ENCODE measurements at regions not wholly inside any gene's neighbourhood (a gene's known extent, or its start where the extent isn't known, plus 50 kb on each side); places are given as distances from the start of the nearest gene placed in this dataset.
"Not testable (repeated sequence)": the region's sequence is repeated elsewhere in the genome, so short reads cannot be mapped to it uniquely, and the experiment has no call there.

- H3K27ac Mint-ChIP-seq; H3K9me3 Mint-ChIP-seq; H3K4me1 Mint-ChIP-seq (ENCODE audit: low read depth); H3K4me3 Mint-ChIP-seq; H3K27me3 Mint-ChIP-seq (ENCODE audit: low read depth); intact Hi-C loops (cut with micrococcal nuclease); DNase-seq; H3K36me3 Mint-ChIP-seq (ENCODE audit: low read depth): not testable (repeated sequence)
- CTCF ChIA-PET, result interaction anchor here (0.6 kb wide), 1 partner anchor 138 kb away, joined by 3 read pairs; no protein-coding TSS in a partner anchor
Observed at GRCh38 chr2:95671992-95672391, 80.2 kb downstream of the TRIM43 start.

GRCh38 chr2:95672500-95672899, 80.7 kb downstream of the TRIM43 start:
- H3K27ac Mint-ChIP-seq; H3K4me3 Mint-ChIP-seq; H3K27me3 Mint-ChIP-seq (ENCODE audit: low read depth); CTCF ChIA-PET; DNase-seq; H3K9me3 Mint-ChIP-seq; H3K36me3 Mint-ChIP-seq (ENCODE audit: low read depth); intact Hi-C loops (cut with micrococcal nuclease); H3K4me1 Mint-ChIP-seq (ENCODE audit: low read depth): not testable (repeated sequence)

- Mint-ChIP-seq H3K27ac (no peak overlapping the region), H3K27me3 (ENCODE audit: low read depth) (no peaks in the 10 kb centered on the region), H3K4me3 (no peak overlapping the region), H3K36me3 (ENCODE audit: low read depth) (no peaks in the 10 kb centered on the region), H3K9me3 (no peaks in the 10 kb centered on the region), H3K4me1 (ENCODE audit: low read depth) (peaks cover 3% of the 10 kb centered on the region)
- no peak for DNase-seq
- CTCF ChIA-PET, result no interaction called here
- intact Hi-C loops (cut with micrococcal nuclease), result no loop called here
Observed at GRCh38 chr2:95674186-95674585, 82.4 kb downstream of the TRIM43 start.

- H3K27me3 Mint-ChIP-seq (ENCODE audit: low read depth); intact Hi-C loops (cut with micrococcal nuclease); DNase-seq; H3K36me3 Mint-ChIP-seq (ENCODE audit: low read depth); H3K4me1 Mint-ChIP-seq (ENCODE audit: low read depth); CTCF ChIA-PET; H3K4me3 Mint-ChIP-seq; H3K9me3 Mint-ChIP-seq; H3K27ac Mint-ChIP-seq: not testable (repeated sequence)
Observed at GRCh38 chr2:95676573-95676972, 84.8 kb downstream of the TRIM43 start.

- H3K27ac Mint-ChIP-seq, result no peak overlapping the region
- no peak for DNase-seq
- H3K9me3 Mint-ChIP-seq, result no peaks in the 10 kb centered on the region
- peaks cover 4% of the 10 kb centered on the region for H3K4me1 Mint-ChIP-seq (ENCODE audit: low read depth)
- no peak overlapping the region for H3K4me3 Mint-ChIP-seq
- intact Hi-C loops (cut with micrococcal nuclease), result no loop called here
- CTCF ChIA-PET, result no interaction called here
- no peaks in the 10 kb centered on the region for H3K36me3 Mint-ChIP-seq (ENCODE audit: low read depth)
- H3K27me3 Mint-ChIP-seq (ENCODE audit: low read depth), result peaks cover 5% of the 10 kb centered on the region
Observed at GRCh38 chr2:95677346-95677745, 85.5 kb downstream of the TRIM43 start.

GRCh38 chr2:95677833-95678232, 86.0 kb downstream of the TRIM43 start:
- intact Hi-C loops (cut with micrococcal nuclease); H3K36me3 Mint-ChIP-seq (ENCODE audit: low read depth); CTCF ChIA-PET: not testable (repeated sequence)

GRCh38 chr2:95681158-95681557, 89.4 kb downstream of the TRIM43 start:
- CTCF ChIA-PET; H3K27ac Mint-ChIP-seq; intact Hi-C loops (cut with micrococcal nuclease); DNase-seq; H3K4me3 Mint-ChIP-seq; H3K9me3 Mint-ChIP-seq; H3K36me3 Mint-ChIP-seq (ENCODE audit: low read depth): not testable (repeated sequence)
- Mint-ChIP-seq H3K4me1 (ENCODE audit: low read depth) (peaks cover 11% of the 10 kb centered on the region), H3K27me3 (ENCODE audit: low read depth) (peaks cover 13% of the 10 kb centered on the region)

More at GRCh38 chr2:95677833-95678232, 86.0 kb downstream of the TRIM43 start:
- DNase-seq; H3K4me1 Mint-ChIP-seq (ENCODE audit: low read depth); H3K27me3 Mint-ChIP-seq (ENCODE audit: low read depth); H3K4me3 Mint-ChIP-seq; H3K9me3 Mint-ChIP-seq; H3K27ac Mint-ChIP-seq: not testable (repeated sequence)

- H3K4me3 Mint-ChIP-seq; DNase-seq; H3K36me3 Mint-ChIP-seq (ENCODE audit: low read depth); H3K27ac Mint-ChIP-seq; CTCF ChIA-PET; intact Hi-C loops (cut with micrococcal nuclease); H3K9me3 Mint-ChIP-seq: not testable (repeated sequence)
- H3K4me1 Mint-ChIP-seq (ENCODE audit: low read depth), result peaks cover 11% of the 10 kb centered on the region
- peaks cover 13% of the 10 kb centered on the region for H3K27me3 Mint-ChIP-seq (ENCODE audit: low read depth)
Observed at GRCh38 chr2:95681589-95682081, 89.8 kb downstream of the TRIM43 start.

GRCh38 chr2:95682889-95683517, 91.2 kb downstream of the TRIM43 start:
- intact Hi-C loops (cut with micrococcal nuclease), result not testable (repeated sequence)

GRCh38 chr2:95685513-95685912, 93.7 kb downstream of the TRIM43 start:
- Mint-ChIP-seq H3K27ac (no peak overlapping the region), H3K9me3 (no peaks in the 10 kb centered on the region), H3K36me3 (ENCODE audit: low read depth) (no peaks in the 10 kb centered on the region), H3K4me3 (no peak overlapping the region), H3K27me3 (ENCODE audit: low read depth) (peaks cover 12% of the 10 kb centered on the region), H3K4me1 (ENCODE audit: low read depth) (peaks cover 11% of the 10 kb centered on the region)
- CTCF ChIA-PET, result no interaction called here
- no peak for DNase-seq
- intact Hi-C loops (cut with micrococcal nuclease), result no loop called here

More at GRCh38 chr2:95682889-95683517, 91.2 kb downstream of the TRIM43 start:
- H3K36me3 Mint-ChIP-seq (ENCODE audit: low read depth); CTCF ChIA-PET; H3K27ac Mint-ChIP-seq; H3K9me3 Mint-ChIP-seq; DNase-seq: not testable (repeated sequence)
- H3K27me3 Mint-ChIP-seq (ENCODE audit: low read depth), result peaks cover 13% of the 10 kb centered on the region
- peaks cover 11% of the 10 kb centered on the region for H3K4me1 Mint-ChIP-seq (ENCODE audit: low read depth)
- H3K4me3 Mint-ChIP-seq, result peak overlapping the region; percentile 59

GRCh38 chr2:95686056-95686825, 94.4 kb downstream of the TRIM43 start:
- DNase-seq; H3K27me3 Mint-ChIP-seq (ENCODE audit: low read depth); H3K27ac Mint-ChIP-seq; CTCF ChIA-PET; H3K9me3 Mint-ChIP-seq; H3K36me3 Mint-ChIP-seq (ENCODE audit: low read depth); intact Hi-C loops (cut with micrococcal nuclease); H3K4me3 Mint-ChIP-seq: not testable (repeated sequence)
- H3K4me1 Mint-ChIP-seq (ENCODE audit: low read depth), result peaks cover 11% of the 10 kb centered on the region

GRCh38 chr2:95687852-95688251, 96.1 kb downstream of the TRIM43 start:
- H3K27ac Mint-ChIP-seq; H3K4me1 Mint-ChIP-seq (ENCODE audit: low read depth); CTCF ChIA-PET; DNase-seq; H3K36me3 Mint-ChIP-seq (ENCODE audit: low read depth); H3K27me3 Mint-ChIP-seq (ENCODE audit: low read depth); H3K4me3 Mint-ChIP-seq; intact Hi-C loops (cut with micrococcal nuclease); H3K9me3 Mint-ChIP-seq: not testable (repeated sequence)

- DNase-seq; H3K4me1 Mint-ChIP-seq (ENCODE audit: low read depth); CTCF ChIA-PET; intact Hi-C loops (cut with micrococcal nuclease); H3K27me3 Mint-ChIP-seq (ENCODE audit: low read depth); H3K27ac Mint-ChIP-seq; H3K4me3 Mint-ChIP-seq; H3K9me3 Mint-ChIP-seq; H3K36me3 Mint-ChIP-seq (ENCODE audit: low read depth): not testable (repeated sequence)
Observed at GRCh38 chr2:95691210-95691609, 99.4 kb downstream of the TRIM43 start.
